GM12875 (cell line): ENCODE measurements at regions not wholly inside any gene's neighbourhood (a gene's known extent, or its start where the extent isn't known, plus 50 kb on each side); places are given as distances from the start of the nearest gene placed in this dataset.

Experiments
- H3K4me3 ChIP-seq: one replicate; pipeline ENCODE4 v1.5.1; 2011; ENCODE audit warnings: low read depth, low read length, control low read depth
- CTCF ChIP-seq: IDR thresholded peaks from 2 replicates; pipeline ENCODE4 v1.5.1; 2011; ENCODE audit warnings: low read depth, mild to moderate bottlenecking, control low read depth, inconsistent platforms, low read length, moderate library complexity, borderline replicate concordance; ENCODE audit not compliant: insufficient read depth

- H3K4me3 ChIP-seq, result no peak overlapping the region
- TF ChIP-seq CTCF, result no peak
Measured at GRCh38 chr2:14219306-14219705, 413.2 kb upstream of the LRATD1 start.

- no peak overlapping the region for H3K4me3 ChIP-seq
- no peak for TF ChIP-seq CTCF
Measured at GRCh38 chr2:14220101-14220500, 412.4 kb upstream of the LRATD1 start.

GRCh38 chr2:14221466-14221865 is 411.1 kb upstream of the LRATD1 start:
- H3K4me3 ChIP-seq, result no peak overlapping the region
- no peak for TF ChIP-seq CTCF

- TF ChIP-seq CTCF, result no peak
- no peak overlapping the region for H3K4me3 ChIP-seq
Measured at GRCh38 chr2:14223576-14223975, 408.9 kb upstream of the LRATD1 start.

- H3K4me3 ChIP-seq, result no peak overlapping the region
Measured at GRCh38 chr2:14231391-14231898, 401.1 kb upstream of the LRATD1 start.

GRCh38 chr2:14232217-14232616 is 400.3 kb upstream of the LRATD1 start:
- no peak for TF ChIP-seq CTCF
- no peak overlapping the region for H3K4me3 ChIP-seq

More at GRCh38 chr2:14231391-14231898, 401.1 kb upstream of the LRATD1 start:
- TF ChIP-seq CTCF, result no peak

GRCh38 chr2:14234911-14235310 is 397.6 kb upstream of the LRATD1 start:
- TF ChIP-seq CTCF, result no peak

More at GRCh38 chr2:14234911-14235310, 397.6 kb upstream of the LRATD1 start:
- H3K4me3 ChIP-seq, result no peak overlapping the region
